Activated CD4-positive, alpha-beta T cell treated with anti-CD3 and anti-CD28 coated beads, Interleukin-2, amount 50 U/mL, for 16 hours (primary cell): ENCODE measurements at regions not wholly inside any gene's neighbourhood (a gene's known extent, or its start where the extent isn't known, plus 50 kb on each side); places are given as distances from the start of the nearest gene placed in this dataset.

Experiments used
- DNase-seq: peaks from one replicate; pipeline ENCODE4 v3.0.0-alpha.2; 2020

DNA sequence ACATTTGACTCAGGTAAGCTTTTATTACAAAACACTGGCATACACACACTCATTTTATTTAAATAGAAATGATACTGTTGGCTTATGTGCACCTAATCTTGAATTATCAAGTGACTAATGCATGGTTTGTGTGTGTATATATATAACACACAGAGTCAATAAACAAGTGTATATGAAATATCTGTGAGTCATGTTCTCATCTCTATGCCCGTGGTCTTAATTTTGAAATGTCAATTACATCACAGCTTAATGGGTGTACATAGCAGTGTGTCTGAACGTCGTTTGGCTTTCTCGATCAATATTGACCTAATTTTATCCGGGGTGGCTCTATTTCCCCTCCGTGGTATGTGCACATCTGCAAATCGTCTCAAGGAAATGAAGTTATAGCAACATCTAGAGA is 104.0 kb upstream of the ZFP64 start:
- DNase-seq, result no peak

DNA sequence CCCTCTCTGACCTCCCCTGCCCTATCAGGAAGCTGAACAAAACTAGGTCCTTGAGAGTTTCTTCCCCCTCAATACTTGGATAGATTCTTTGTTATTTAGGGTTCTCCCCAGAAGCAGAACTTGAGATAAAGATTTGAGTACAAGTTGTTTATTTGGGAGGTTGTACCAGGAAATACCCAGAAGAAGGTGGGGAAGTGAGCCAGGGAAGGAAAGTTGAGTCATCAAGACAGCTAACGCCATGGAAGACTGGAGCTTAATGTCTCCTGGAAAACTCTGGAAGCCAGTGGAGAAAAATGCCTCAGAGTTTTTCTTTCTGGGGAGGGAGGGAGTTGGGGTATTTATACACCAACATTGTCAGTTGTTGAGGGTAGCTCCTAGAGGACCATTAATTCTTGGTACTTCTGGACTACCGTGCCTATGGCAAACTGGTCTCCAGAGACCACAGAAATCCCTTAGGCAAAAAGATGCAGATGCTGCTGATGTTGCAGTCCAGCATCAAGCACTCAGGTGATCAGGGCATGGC is 102.6 kb upstream of the ZFP64 start:
- DNase-seq, result no peak

DNA sequence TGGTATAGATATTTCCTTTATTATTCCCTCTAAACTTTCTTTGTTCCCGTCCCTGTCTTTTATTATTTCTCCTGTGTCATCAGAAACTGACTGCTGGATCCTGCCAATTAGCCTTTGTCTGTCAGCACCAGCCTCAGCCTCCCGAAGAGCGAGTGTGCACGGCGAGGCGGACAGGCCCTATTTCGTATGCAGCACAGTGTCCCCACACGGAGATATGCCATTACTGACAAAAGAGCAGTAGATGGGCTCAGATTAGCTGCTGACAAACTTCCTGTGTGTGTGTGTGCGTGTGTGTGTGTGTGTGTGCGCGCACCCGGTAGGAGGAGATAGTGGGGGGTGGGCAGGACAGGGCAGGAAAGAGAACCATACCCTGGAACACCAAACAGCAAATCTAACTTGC is 99.5 kb upstream of the ZFP64 start:
- no peak for DNase-seq

DNA sequence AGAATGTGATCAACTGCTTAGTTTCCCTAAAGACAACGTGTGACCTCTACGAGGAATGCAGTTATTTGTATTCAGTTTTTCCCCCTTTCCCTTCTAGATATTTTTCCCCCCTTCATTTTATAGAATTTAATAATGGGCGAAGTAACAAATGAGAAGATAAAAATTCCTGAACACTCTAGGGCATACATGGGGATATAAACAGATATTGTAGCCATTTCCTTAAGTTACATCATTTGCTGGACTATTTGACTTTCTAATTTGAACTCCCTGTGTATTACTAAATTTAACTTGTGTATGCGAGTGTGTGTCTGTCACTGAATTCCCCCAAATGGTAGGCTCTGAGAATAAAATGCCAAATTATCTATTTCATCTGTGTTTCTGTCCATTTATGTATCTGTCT is 99.0 kb upstream of the ZFP64 start:
- no peak for DNase-seq

DNA sequence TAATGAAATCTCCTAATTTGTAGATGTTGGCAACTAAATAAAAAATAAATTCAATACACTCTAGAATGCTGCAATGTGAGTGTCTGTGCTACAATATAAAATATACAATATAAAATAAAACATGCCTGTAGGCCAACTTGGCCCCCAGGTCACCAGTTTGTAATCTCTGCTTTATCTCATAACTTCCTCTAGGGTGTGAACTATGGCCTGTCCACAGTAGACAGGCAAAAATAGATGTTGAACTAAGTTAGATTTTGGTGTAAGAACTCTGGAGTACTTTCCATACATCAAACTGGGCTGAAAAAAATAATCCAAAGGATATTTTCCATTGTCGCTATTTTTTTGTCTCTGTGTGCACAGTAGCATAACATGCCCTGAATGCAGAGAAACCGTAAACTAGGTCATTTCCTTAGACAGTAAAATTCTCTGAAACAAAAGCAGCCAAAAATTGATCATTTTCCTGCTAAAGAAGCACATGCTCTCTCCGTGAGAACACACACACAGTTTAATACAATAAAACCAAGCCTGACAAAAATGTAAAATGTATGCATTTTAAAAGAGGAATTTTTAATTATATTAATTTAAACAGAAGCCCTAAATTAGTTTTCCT is 98.5 kb upstream of the ZFP64 start:
- no peak for DNase-seq

DNA sequence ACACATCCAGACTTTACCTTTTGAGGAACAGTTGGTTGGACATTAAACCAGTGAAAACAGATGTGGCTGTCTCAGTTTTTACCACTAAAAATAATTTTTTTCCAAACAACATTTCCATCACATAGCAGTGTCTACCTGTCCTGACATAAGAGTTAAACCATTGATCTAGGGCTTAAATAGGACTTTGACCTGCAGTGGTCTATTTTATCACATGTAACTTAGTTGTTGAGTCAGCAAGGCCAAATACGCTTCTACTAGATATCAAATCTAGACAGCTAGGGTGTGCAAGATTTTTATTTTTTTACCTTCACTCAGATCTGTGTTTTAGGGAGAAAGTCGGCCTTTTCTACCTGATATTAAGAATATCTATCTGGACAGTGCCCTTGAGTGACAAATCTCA is 88.8 kb upstream of the ZFP64 start:
- DNase-seq, result no peak

DNA sequence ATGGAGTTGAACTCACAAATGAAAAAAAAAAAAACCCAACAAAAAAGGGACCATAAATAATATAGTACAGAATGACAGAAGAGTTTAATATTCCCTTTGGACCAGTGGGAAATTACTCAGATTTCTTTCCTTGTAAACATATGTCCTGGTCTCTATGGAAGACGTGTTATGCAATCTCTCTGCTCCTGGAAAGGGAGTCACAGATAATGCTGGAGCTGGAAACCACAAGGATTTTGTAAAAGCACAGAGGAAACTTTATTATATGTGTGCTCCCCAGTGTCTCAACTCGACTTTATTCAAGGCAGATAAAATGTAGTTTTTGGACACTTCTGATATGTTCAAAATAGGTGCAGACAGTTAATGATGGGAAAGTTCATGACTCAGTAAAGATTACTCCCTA is 88.1 kb upstream of the ZFP64 start:
- no peak for DNase-seq

DNA sequence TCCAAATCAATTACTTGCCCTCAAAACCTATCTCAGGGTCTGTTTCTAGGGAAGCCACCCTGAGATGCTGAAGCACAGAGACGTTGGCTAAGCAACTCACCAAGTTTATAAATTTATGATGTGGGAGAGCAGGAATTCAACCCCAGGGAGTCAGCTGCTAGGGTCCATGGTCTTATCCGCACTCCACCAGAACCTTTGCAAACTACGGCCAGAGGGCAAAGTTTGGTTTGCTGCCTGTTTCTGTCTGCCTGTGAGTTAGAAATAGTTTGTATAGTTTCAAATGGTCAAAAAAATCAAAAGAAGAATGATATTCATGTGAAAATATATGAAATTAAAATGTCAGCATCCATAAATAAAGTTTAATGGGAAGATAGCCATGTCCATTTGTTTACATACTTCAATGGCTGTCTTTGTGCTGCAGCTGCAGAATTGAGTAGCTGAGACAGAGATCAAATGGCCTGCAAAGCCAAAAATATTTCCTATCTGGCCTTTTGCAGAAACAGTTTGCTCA is 83.7 kb upstream of the ZFP64 start:
- DNase-seq, result no peak

DNA sequence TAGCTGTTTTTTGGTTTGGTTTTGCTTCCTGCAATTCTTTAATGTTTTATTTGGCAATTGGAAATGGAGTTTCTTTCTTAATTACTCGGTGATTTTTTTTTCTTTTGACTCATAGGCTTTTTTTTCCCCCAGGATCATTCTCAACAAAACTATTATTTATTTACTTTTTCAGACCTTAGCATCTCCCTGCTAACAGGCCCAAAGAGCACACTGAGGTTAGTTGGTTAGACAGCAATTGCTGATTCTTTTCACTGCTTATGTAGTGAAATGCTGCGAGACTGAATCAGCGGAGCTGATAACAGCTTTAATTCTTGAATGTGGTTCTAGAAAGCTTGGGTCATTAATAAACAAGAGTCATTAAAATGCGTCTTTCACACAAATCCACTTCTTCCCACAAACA is 79.1 kb upstream of the ZFP64 start:
- DNase-seq, result no peak

DNA sequence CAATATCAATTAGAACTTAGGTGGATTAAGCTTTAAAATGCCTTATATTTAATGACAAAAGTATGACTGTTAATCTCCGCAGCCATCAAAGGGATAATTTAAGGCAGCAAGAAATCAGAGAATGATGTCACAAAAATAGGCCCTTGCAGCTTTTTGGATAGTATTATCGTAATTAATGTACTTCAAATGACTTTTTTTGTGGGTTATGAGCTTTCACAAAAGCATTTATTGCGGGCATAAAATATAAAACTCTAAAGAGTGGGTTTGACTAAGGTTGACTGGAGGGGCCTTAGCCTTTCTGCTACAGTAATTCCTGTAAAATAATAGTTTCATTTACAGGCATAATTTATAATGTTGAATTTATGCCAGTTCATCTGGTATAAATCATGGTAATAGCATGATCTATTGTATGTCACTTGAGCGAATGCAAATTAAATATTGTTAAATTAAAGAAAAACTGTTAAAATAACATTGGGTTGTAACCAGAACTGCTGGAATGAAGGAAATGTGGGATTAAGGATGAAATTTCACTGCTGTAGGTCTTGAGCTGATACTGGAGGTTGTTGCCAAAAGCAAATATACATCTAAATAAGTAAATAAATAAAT is 78.5 kb upstream of the ZFP64 start:
- no peak for DNase-seq

DNA sequence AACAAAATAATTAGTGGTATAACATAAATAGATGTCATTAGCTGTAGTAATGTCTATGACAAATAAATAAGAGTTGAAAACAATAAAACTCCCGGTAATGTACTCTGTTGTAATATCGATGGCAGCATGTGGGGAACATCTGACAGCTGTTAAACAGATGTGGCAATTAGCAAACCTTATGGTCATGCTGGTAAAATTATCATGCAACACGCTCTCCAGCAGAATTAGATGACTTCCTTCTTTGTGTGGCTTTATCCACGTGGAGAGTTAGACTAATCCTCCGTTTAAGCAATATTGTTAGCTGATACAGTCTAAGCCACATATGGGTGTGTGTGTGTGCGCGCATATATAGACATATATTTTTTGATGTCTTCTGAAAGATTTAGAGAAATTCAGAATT is 77.7 kb upstream of the ZFP64 start:
- no peak for DNase-seq

DNA sequence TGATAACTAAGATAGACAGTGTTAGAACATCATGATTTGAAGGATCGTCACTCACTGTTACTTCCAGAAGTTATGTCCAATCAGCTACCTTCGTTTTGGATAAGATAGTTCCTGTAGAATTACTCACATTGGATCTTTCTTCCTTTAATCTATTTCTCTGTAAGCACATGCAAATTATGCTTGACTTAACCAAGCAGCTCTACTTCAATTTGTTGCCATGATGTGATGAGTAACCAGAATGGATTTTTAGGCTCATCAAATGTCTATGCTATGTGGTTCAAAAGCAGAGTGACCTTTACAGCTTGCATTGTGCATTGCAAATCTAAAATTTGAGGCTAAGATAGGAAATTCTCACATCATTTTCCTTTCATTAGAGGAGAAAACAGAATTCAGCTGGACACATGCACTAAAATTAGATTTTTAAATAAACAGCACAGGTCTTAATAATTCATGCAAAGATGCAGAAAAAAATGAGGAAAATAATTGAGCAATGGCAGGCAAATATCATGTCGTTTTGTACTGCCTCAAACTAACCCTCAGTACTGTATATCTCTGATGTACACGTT is 76.7 kb upstream of the ZFP64 start:
- DNase-seq, result no peak

DNA sequence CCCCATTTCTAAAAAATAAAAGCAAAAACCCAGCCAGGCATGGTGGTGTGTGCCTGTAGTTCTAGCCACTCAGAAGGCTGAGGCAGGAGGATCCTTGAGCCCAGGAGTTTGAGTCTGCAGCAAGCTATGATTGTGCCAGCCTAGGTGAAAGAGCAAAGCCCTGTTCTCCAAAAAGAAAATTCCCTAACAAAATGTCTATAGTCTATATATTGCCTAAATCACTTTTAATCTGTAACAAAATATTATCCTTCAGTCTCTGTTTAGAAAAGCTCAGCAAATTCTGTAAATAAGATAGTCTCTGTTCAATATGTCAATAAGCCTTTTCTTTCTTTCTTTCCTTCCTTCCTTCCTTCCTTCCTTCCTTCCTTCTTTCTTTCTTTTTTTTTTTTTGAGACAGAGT is 75.8 kb upstream of the ZFP64 start:
- no peak for DNase-seq

DNA sequence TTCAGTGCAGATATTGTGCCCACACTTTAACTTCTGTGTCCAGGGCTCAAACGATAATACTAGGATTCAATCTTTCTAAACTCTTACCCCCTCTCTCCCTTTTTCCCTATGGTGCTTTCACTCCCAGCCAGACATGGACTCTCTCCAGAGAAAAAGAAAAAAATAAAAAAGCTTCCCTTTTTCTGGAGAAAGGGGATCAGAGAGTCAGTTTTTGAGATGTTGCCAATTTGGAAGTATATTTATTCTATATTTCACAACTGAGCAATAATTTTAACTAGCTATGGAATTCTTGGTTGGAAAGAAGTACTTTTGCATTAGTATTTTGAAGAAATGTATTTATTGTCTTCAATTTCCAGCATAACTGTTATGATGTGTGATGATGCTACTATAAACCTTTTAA is 72.2 kb upstream of the ZFP64 start:
- no peak for DNase-seq

DNA sequence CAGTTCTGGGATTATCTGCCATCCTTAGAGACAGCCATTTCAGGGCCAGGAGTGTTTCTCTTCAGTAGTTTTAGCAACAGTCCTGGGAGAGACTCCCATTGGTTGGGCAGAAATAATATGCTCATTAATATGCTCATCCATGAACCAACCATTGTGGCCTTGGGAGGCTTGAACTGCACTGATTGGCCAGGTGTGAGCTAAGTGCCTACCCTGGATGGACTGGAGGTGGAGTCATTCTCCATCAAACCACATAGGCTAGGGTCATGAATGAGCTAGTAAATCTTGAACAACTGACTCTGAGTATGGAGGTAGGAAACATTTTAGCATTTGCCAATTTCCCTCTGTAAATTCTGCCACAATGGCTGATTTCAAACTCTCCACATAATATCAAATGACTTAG is 70.2 kb upstream of the ZFP64 start:
- no peak for DNase-seq

DNA sequence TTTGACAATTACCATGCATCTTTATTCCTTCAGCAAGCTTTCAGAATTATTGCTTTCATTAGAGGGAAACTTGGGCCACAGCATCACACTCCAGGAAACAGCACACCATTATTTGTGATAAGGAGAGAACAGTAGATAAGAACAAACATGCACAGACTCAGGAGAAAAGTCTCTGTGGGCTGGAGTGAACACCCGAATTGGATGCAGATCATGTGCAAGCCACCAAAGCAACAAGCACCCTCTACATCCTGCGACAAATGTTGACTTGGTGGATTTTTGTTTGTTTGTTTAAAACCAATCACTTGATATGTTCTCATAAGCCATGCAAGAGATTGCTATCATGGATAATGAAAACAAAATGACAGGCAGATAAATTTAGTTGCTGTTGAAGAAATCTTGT is 67.7 kb upstream of the ZFP64 start:
- no peak for DNase-seq

DNA sequence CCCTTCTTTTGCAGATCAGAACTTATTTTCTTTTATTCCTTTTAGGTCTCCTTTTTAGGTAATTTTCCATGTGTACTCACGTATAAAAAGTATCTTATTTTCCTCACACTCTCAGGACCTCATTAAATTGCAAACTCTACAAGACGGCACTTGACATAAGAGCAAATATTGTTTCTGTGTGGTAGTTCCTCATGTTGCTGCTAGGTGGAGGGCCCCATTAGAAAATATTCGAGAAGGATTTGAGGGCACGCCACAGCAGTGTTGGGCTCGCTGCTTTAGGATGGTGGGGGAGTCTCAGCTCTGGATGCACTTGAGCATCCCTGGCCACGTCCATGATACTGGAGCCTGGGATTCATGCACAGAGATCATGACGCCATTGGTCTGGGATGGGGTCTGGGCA is 64.9 kb upstream of the ZFP64 start:
- DNase-seq, result no peak

DNA sequence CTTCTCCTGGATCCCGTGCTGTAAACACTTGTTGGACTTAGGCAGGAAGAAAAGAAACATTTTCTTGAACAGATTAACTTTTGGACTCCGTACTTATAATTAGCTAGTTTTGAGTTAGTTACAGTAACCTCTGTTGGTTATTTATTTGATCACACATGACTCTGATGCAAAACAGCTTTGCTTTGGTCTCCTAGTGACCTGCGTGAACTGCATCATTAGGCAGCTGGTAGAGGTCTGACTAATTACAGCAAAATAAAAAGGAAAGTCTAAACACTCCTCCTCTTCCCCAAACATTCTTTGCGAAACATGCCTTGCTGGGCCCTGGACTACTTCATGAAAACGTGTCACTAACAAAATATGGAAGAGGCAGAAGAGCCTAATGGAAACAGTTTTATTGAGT is 61.1 kb upstream of the ZFP64 start:
- no peak for DNase-seq

DNA sequence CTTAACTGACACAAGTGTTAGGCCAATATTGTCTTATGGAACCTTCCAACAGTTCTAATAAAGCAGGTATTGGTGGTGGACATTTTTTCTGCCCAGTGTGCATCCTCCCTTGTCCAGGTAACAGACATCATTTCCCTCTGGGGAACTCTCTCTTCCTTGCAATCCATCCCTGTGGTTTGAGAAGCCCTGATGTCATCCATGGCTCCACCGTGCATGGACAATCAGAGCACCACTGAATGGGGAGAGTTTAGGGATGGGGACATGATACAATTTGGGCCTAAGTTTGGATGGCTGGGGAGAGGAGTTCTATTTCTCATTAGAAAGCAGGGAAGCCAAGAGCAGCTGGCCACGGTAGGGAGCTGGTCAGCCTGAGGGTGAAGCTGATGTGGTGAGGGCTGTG is 60.2 kb upstream of the ZFP64 start:
- no peak for DNase-seq

DNA sequence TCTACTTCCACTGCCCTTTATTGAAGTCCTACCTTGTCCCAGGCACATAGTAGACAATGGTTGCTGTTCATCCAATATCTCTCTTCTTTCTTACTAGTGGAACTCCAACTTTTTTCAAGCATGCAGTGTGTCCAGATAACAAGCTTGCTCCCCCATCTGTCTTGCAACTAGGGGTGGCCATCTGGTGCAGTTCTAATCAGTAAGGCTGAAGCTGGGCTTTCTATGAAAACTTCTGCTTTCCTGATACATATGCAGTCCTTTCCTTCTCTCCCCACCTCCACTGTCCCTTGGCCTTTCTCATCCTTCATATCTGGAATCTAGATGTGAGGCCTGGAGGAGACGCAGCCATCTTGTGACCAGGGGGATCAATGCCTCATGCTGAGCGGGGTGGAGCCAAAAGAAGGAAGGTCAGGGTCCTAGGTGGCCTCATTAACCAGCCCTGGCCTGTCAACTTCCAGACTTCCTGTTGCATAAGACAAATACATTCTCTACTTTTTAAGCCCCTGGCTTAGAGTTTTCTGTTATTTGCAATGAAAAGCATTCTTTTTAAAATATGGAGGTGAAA is 59.6 kb upstream of the ZFP64 start:
- no peak for DNase-seq

DNA sequence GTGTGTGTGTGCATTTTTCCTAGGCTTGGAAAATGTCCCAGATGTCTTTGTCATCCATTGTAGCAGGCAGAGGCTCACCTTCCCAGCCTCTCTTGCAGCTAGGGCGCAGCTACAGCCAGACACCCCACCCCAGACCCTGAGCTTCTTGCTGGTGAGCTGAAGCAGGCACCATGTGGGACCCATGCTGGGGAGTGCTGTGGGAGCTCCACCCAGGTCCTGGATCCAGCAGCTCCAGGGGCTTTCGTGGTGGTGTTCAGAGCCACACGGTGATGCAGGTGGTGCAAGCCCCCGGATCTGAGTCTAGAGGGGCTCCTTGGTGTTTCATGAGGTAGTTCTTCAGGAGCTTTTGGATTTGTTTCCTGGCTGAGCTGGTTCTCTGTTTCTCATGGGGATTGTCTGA is 56.0 kb upstream of the ZFP64 start:
- no peak for DNase-seq

DNA sequence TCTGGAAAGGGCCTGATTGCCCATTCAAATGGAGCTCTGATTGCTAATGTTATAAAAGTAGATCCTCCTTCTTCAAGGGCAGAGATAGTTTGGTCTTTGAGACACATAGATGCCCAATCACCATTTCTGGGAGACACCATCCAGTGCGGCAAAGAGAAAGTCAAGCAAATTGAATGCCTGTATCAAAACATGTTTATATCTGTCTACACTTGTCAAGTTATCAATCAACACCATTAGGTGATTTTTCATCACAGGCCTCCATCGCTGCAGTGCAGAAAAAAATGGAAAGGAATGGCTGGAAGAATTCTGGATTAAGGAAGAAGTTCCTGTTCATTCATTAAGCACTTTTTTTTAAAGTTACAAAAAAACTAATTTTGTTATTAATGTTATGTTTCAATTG is 54.8 kb upstream of the ZFP64 start:
- no peak for DNase-seq

DNA sequence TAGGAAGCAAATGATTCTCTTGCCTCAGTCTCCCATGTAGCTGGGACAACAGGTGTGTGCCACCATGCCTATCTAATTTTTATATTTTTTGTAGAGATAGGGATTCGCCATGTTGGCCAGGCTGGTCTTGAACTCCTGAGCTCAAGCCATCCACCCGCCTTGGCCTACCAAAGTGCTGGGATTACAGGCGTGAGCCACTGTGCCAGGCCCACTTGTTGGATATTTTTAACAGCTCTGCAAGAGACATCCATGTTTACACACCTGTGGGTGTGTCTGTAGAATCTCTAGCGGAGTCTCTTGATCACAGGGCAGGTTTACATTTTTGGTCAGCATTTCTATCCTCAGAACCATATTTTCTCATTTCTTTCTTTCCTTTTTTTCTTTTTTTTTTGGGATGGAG is 53.1 kb upstream of the ZFP64 start:
- DNase-seq, result no peak
